Esophagus (tissue), 2 donors: ENCODE measurements at regions not wholly inside any gene's neighbourhood (a gene's known extent, or its start where the extent isn't known, plus 50 kb on each side); places are given as distances from the start of the nearest gene placed in this dataset.
A peak's percentile ranks its signal among the peaks of the same experiment; 100 is the strongest.

Experiments
- H3K27ac ChIP-seq, 2 donors: one replicate each; pipeline ENCODE4 v1.5.1; 2013; ENCODE audit warnings: low read depth in 2 of 2, mild to moderate bottlenecking in 2 of 2, inconsistent platforms in 1 of 2, low read length in 1 of 2, moderate library complexity in 1 of 2
- H3K27me3 ChIP-seq, 2 donors: one replicate each; pipeline ENCODE4 v1.6.1; 2013; ENCODE audit warnings: low read length in 2 of 2, control low read depth in 1 of 2, mild to moderate bottlenecking in 1 of 2; ENCODE audit not compliant: insufficient read depth in 2 of 2, control insufficient read depth in 1 of 2
- H3K36me3 ChIP-seq, 2 donors: one replicate each; pipeline ENCODE4 v1.6.1; 2013; ENCODE audit warnings: low read length in 1 of 2; ENCODE audit not compliant: control insufficient read depth in 2 of 2, insufficient read depth in 2 of 2
- H3K4me1 ChIP-seq, 2 donors: one replicate each; pipeline ENCODE4 v1.6.1; 2013; ENCODE audit warnings: low read length in 1 of 2; ENCODE audit not compliant: control insufficient read depth in 2 of 2, insufficient read depth in 2 of 2
- H3K4me3 ChIP-seq, 2 donors: one replicate each; pipeline ENCODE4 v1.5.1; 2013; ENCODE audit warnings: low read length in 2 of 2, mild to moderate bottlenecking in 2 of 2, low read depth in 1 of 2, moderate library complexity in 1 of 2
- H3K9me3 ChIP-seq, 2 donors: one replicate each; pipeline ENCODE4 v1.6.1; 2013; ENCODE audit warnings: mild to moderate bottlenecking in 2 of 2, low read depth in 1 of 2, low read length in 1 of 2, moderate library complexity in 1 of 2; ENCODE audit not compliant: control insufficient read depth in 2 of 2, insufficient read depth in 1 of 2
- WGBS, 2 donors: extraction: QIAGEN DNeasy Blood & Tissue Kit; methylation state at CpG; one replicate each; pipeline ENCODE4 v1.1.7; 2013; 5-methylcytosine and 5-hydroxymethylcytosine counted together
- donor health status: healthy with polysubstance abuse.
- donor health status: Bipolar disorder and iron deficiency.

GRCh38 chr3:181660337-181660736, 51.4 kb upstream of the SOX2 start:
- Histone ChIP-seq H3K36me3 (no peaks in the 10 kb centered on the region), H3K27ac (no peak overlapping the region), H3K4me3 (no peak overlapping the region), H3K4me1 (no peaks in the 10 kb centered on the region), H3K9me3 (no peaks in the 10 kb centered on the region), H3K27me3 (no peaks in the 10 kb centered on the region)
- 90 to 93% methylated on average over 2 of the region's 2 CpGs for WGBS, 2 donors

- 80 to 90% methylated on average over 1 of the region's 1 CpG for WGBS, 2 donors
- Histone ChIP-seq H3K4me3 (no peak overlapping the region), H3K4me1 (no peaks in the 10 kb centered on the region), H3K27ac (no peak overlapping the region), H3K27me3 (no peaks in the 10 kb centered on the region), H3K9me3 (no peaks in the 10 kb centered on the region), H3K36me3 (no peaks in the 10 kb centered on the region)
Measured at GRCh38 chr3:181637456-181637855, 74.3 kb upstream of the SOX2 start.

GRCh38 chr3:181637056-181637455, 74.7 kb upstream of the SOX2 start:
- Histone ChIP-seq H3K4me1 (no peaks in the 10 kb centered on the region), H3K4me3 (no peak overlapping the region), H3K9me3 (no peaks in the 10 kb centered on the region), H3K36me3 (no peaks in the 10 kb centered on the region), H3K27me3 (no peaks in the 10 kb centered on the region), H3K27ac (no peak overlapping the region)
- 91 to 92% methylated on average over 4 of the region's 4 CpGs for WGBS, 2 donors

DNA sequence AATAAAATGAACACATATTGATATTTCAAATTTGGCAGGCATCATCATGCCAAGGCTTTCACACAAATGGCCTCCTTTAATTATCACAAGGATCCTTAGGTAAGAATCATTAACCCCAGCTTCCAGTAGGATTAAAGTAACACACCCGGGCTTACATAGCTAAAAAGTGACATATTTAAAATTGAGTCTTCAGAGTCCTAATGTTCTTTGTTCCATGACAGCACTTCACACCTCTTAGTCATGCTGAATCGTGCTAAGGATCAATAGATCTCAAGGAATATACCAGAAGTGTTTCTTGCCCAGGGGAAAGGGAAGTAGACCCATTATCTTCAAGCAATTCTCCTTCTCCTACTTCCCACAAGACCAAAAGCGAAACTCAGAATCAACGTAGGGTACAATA, 76.6 kb upstream of the SOX2 start:
- H3K27me3 ChIP-seq: no peaks in the 10 kb centered on the region
- WGBS, 2 donors: 62 to 77% methylated on average over 4 of the region's 4 CpGs
- H3K4me3 ChIP-seq: no peak overlapping the region
- H3K9me3 ChIP-seq: no peaks in the 10 kb centered on the region
- H3K4me1 ChIP-seq: no peaks in the 10 kb centered on the region
- H3K27ac ChIP-seq: no peak overlapping the region
- no peaks in the 10 kb centered on the region for H3K36me3 ChIP-seq

- no peaks in the 10 kb centered on the region for H3K4me1 ChIP-seq
- H3K27ac ChIP-seq: no peak overlapping the region
- no peak overlapping the region for H3K4me3 ChIP-seq
- 88 to 92% methylated on average over 7 of the region's 7 CpGs for WGBS, 2 donors
- no peaks in the 10 kb centered on the region for H3K9me3 ChIP-seq
- H3K36me3 ChIP-seq: no peaks in the 10 kb centered on the region
- no peaks in the 10 kb centered on the region for H3K27me3 ChIP-seq
Measured at GRCh38 chr3:181633556-181633955, 78.2 kb upstream of the SOX2 start.

- Histone ChIP-seq H3K4me1 (no peaks in the 10 kb centered on the region), H3K9me3 (no peaks in the 10 kb centered on the region), H3K27me3 (no peaks in the 10 kb centered on the region), H3K27ac (no peak overlapping the region), H3K4me3 (no peak overlapping the region), H3K36me3 (no peaks in the 10 kb centered on the region)
- WGBS, 2 donors: 39 to 55% methylated on average over 3 of the region's 3 CpGs
Measured at GRCh38 chr3:181631901-181632300, 79.8 kb upstream of the SOX2 start.

- H3K9me3 ChIP-seq: no peaks in the 10 kb centered on the region
Measured at GRCh38 chr3:181630853-181631252, 80.9 kb upstream of the SOX2 start.

GRCh38 chr3:181629711-181630110, 82.0 kb upstream of the SOX2 start:
- WGBS, 2 donors: 49 to 55% methylated on average over 3 of the region's 3 CpGs
- Histone ChIP-seq H3K4me1 (no peaks in the 10 kb centered on the region), H3K27ac (no peak overlapping the region), H3K9me3 (no peaks in the 10 kb centered on the region), H3K27me3 (no peaks in the 10 kb centered on the region), H3K36me3 (no peaks in the 10 kb centered on the region), H3K4me3 (no peak overlapping the region)

More at GRCh38 chr3:181630853-181631252, 80.9 kb upstream of the SOX2 start:
- no peaks in the 10 kb centered on the region for H3K36me3 ChIP-seq
- H3K27me3 ChIP-seq: no peaks in the 10 kb centered on the region
- no peak overlapping the region for H3K4me3 ChIP-seq
- H3K27ac ChIP-seq: no peak overlapping the region
- H3K4me1 ChIP-seq: no peaks in the 10 kb centered on the region

DNA sequence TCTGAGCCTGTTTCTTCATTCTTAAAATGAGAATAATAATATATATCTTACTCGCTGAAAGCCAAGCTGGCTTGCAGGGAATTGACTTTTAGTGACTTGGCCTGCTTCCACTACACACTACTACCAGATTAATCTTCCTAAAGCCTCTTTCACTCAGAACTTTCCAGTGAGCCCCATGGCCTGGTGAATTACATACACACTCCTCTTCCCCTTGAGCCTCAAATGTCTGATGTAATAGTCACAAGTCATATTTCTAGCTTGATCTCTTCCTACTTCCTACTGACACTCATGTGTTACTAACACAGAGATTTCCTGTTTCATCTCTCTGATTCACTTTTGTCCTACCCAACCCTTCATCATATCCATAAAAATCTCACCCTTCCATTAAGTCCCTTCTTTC, 82.7 kb upstream of the SOX2 start:
- 42 to 73% methylated on average over 1 of the region's 1 CpG for WGBS, 2 donors
- Histone ChIP-seq H3K4me3 (no peak overlapping the region), H3K36me3 (no peaks in the 10 kb centered on the region), H3K4me1 (no peaks in the 10 kb centered on the region), H3K9me3 (no peaks in the 10 kb centered on the region), H3K27me3 (no peaks in the 10 kb centered on the region), H3K27ac (peak overlapping the region in 1 of 2 donors; percentile 10)

GRCh38 chr3:181628384-181628783, 83.3 kb upstream of the SOX2 start:
- H3K9me3 ChIP-seq: no peaks in the 10 kb centered on the region

More at GRCh38 chr3:181628384-181628783, 83.3 kb upstream of the SOX2 start:
- no peaks in the 10 kb centered on the region for H3K4me1 ChIP-seq
- H3K27ac ChIP-seq: no peak overlapping the region
- H3K36me3 ChIP-seq: no peaks in the 10 kb centered on the region
- no peak overlapping the region for H3K4me3 ChIP-seq
- no peaks in the 10 kb centered on the region for H3K27me3 ChIP-seq
